ENCODE measurements at regions not wholly inside any gene's neighbourhood (a gene's known extent, or its start where the extent isn't known, plus 50 kb on each side); places are given as distances from the start of the nearest gene placed in this dataset.

DNA sequence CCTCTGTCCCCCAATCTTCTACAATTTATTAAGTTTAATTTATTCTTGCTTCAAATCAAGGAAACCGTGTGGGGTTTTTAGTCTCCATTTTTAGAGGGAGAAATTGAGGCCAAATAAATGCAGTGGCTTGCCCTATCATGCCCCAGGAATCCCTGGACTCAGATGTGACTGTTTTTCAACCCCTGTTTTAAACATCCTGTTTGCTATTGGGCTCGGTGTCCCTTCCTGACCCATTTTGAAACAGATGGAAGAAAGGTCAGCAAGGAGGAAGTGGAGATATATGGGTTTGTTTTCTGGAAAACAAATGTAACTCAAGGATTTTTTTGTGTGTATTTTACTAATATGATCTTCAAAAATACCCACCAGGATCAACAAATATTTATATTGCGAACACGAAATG, 84.7 kb downstream of the DACT1 start:
- POLR2A ChIA-PET, result no interaction called here
- ATAC-seq (no peak), DNase-seq (ENCODE audit: low spot score) (no peak)
- Mint-ChIP-seq H3K36me3 (no peaks in the 10 kb centered on the region), H3K4me3 (no peak overlapping the region), H3K9me3 (no peaks in the 10 kb centered on the region), H3K4me1 (no peaks in the 10 kb centered on the region), H3K27me3 (ENCODE audit: low read depth) (no peaks in the 10 kb centered on the region; the same call in 1 of the 2 replicates), H3K27ac (no peak overlapping the region)
- TF ChIP-seq, protein P1, sequence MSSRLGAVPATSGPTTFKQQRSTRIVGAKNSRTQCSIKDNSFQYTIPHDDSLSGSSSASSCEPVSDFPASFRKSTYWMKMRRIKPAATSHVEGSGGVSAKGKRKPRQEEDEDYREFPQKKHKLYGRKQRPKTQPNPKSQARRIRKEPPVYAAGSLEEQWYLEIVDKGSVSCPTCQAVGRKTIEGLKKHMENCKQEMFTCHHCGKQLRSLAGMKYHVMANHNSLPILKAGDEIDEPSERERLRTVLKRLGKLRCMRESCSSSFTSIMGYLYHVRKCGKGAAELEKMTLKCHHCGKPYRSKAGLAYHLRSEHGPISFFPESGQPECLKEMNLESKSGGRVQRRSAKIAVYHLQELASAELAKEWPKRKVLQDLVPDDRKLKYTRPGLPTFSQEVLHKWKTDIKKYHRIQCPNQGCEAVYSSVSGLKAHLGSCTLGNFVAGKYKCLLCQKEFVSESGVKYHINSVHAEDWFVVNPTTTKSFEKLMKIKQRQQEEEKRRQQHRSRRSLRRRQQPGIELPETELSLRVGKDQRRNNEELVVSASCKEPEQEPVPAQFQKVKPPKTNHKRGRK (CRISPR knock-in tag; IDR thresholded peaks at IDR 0.05; ENCODE audit: borderline replicate concordance), result no peak
- CTCF ChIA-PET, result no interaction called here

DNA sequence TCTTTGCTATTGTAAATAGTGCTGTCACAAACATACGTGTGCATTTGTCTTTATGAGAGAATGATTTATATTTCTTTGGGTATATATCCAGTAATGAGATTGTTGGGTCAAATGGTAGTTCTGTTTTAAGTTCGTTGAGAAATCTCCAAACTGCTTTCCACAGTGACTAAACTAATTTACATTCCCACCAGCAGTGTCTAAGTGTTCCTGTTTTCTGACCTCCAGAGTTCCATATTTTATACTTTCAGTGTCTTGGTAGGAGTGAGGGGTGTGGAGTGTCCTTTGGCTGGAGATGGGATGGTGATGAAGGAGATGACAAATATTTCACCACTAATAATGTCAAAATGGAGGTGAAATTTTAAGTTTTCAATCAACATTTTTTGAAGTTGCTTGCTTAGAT, 86.4 kb downstream of the DACT1 start:
- ChIA-PET POLR2A (no interaction called here), CTCF (no interaction called here)
- Mint-ChIP-seq H3K4me1 (no peaks in the 10 kb centered on the region), H3K27ac (no peak overlapping the region), H3K36me3 (no peaks in the 10 kb centered on the region), H3K9me3 (no peaks in the 10 kb centered on the region), H3K27me3 (ENCODE audit: low read depth) (no peaks in the 10 kb centered on the region; the same call in 1 of the 2 replicates), H3K4me3 (no peak overlapping the region)
- no peak for DNase-seq (ENCODE audit: low spot score)
- ATAC-seq, result no peak
- TF ChIP-seq, protein P2, sequence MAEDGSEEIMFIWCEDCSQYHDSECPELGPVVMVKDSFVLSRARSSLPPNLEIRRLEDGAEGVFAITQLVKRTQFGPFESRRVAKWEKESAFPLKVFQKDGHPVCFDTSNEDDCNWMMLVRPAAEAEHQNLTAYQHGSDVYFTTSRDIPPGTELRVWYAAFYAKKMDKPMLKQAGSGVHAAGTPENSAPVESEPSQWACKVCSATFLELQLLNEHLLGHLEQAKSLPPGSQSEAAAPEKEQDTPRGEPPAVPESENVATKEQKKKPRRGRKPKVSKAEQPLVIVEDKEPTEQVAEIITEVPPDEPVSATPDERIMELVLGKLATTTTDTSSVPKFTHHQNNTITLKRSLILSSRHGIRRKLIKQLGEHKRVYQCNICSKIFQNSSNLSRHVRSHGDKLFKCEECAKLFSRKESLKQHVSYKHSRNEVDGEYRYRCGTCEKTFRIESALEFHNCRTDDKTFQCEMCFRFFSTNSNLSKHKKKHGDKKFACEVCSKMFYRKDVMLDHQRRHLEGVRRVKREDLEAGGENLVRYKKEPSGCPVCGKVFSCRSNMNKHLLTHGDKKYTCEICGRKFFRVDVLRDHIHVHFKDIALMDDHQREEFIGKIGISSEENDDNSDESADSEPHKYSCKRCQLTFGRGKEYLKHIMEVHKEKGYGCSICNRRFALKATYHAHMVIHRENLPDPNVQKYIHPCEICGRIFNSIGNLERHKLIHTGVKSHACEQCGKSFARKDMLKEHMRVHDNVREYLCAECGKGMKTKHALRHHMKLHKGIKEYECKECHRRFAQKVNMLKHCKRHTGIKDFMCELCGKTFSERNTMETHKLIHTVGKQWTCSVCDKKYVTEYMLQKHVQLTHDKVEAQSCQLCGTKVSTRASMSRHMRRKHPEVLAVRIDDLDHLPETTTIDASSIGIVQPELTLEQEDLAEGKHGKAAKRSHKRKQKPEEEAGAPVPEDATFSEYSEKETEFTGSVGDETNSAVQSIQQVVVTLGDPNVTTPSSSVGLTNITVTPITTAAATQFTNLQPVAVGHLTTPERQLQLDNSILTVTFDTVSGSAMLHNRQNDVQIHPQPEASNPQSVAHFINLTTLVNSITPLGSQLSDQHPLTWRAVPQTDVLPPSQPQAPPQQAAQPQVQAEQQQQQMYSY (CRISPR knock-in tag; IDR thresholded peaks at IDR 0.05), result no peak
- TF ChIP-seq JAZF1 (CRISPR knock-in tag; IDR thresholded peaks at IDR 0.05), result no peak
- no peak for TF ChIP-seq ZNF121 (CRISPR knock-in tag; IDR thresholded peaks at IDR 0.05)
- TF ChIP-seq, protein P3, sequence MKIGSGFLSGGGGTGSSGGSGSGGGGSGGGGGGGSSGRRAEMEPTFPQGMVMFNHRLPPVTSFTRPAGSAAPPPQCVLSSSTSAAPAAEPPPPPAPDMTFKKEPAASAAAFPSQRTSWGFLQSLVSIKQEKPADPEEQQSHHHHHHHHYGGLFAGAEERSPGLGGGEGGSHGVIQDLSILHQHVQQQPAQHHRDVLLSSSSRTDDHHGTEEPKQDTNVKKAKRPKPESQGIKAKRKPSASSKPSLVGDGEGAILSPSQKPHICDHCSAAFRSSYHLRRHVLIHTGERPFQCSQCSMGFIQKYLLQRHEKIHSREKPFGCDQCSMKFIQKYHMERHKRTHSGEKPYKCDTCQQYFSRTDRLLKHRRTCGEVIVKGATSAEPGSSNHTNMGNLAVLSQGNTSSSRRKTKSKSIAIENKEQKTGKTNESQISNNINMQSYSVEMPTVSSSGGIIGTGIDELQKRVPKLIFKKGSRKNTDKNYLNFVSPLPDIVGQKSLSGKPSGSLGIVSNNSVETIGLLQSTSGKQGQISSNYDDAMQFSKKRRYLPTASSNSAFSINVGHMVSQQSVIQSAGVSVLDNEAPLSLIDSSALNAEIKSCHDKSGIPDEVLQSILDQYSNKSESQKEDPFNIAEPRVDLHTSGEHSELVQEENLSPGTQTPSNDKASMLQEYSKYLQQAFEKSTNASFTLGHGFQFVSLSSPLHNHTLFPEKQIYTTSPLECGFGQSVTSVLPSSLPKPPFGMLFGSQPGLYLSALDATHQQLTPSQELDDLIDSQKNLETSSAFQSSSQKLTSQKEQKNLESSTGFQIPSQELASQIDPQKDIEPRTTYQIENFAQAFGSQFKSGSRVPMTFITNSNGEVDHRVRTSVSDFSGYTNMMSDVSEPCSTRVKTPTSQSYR (CRISPR knock-in tag; IDR thresholded peaks at IDR 0.05), result no peak
- TF ChIP-seq, protein P4, sequence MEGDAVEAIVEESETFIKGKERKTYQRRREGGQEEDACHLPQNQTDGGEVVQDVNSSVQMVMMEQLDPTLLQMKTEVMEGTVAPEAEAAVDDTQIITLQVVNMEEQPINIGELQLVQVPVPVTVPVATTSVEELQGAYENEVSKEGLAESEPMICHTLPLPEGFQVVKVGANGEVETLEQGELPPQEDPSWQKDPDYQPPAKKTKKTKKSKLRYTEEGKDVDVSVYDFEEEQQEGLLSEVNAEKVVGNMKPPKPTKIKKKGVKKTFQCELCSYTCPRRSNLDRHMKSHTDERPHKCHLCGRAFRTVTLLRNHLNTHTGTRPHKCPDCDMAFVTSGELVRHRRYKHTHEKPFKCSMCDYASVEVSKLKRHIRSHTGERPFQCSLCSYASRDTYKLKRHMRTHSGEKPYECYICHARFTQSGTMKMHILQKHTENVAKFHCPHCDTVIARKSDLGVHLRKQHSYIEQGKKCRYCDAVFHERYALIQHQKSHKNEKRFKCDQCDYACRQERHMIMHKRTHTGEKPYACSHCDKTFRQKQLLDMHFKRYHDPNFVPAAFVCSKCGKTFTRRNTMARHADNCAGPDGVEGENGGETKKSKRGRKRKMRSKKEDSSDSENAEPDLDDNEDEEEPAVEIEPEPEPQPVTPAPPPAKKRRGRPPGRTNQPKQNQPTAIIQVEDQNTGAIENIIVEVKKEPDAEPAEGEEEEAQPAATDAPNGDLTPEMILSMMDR (IDR thresholded peaks at IDR 0.05), result no peak
- no peak for TF ChIP-seq SP1 (CRISPR knock-in tag; conservative IDR thresholded peaks at IDR 0.05)
- no peak for TF ChIP-seq GABPB1 (CRISPR knock-in tag; IDR thresholded peaks at IDR 0.05)
- TF ChIP-seq IRF2 (CRISPR knock-in tag; IDR thresholded peaks at IDR 0.05; ENCODE audit: borderline replicate concordance, low read depth), result no peak
- TF ChIP-seq ESRRA (CRISPR knock-in tag; IDR thresholded peaks at IDR 0.05; ENCODE audit: borderline replicate concordance), result no peak
- no peak for TF ChIP-seq SMAD3 (CRISPR knock-in tag; IDR thresholded peaks at IDR 0.05; ENCODE audit: borderline replicate concordance)

DNA sequence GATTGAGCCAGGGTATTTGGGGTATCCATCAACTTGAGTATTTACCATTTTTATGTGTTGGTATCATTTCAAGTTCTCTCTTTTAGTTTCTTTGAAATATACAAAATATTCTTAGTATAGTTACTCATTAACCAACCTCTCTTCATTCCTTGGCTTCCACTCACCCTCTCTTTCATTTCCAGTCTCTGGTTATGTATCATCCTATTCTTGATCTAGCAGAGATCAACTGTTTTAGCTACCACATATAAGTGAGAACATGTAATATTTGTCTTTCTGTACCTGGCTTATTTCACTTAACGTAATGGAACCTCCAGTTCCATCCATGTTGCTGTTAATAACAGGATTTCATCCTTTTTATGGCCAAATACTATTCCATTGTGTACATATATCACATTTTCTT, 86.9 kb downstream of the DACT1 start:
- H3K36me3 Mint-ChIP-seq, result no peaks in the 10 kb centered on the region
- no peak for TF ChIP-seq FOXK1 (CRISPR knock-in tag; IDR thresholded peaks at IDR 0.05)
- TF ChIP-seq, protein P1 (CRISPR knock-in tag; IDR thresholded peaks at IDR 0.05; ENCODE audit: borderline replicate concordance), result no peak
- TF ChIP-seq CBFB (CRISPR knock-in tag; IDR thresholded peaks at IDR 0.05; ENCODE audit: low read depth), result no peak
- TF ChIP-seq TP53 (CRISPR knock-in tag; IDR thresholded peaks at IDR 0.05), result no peak
- TF ChIP-seq, protein P5, sequence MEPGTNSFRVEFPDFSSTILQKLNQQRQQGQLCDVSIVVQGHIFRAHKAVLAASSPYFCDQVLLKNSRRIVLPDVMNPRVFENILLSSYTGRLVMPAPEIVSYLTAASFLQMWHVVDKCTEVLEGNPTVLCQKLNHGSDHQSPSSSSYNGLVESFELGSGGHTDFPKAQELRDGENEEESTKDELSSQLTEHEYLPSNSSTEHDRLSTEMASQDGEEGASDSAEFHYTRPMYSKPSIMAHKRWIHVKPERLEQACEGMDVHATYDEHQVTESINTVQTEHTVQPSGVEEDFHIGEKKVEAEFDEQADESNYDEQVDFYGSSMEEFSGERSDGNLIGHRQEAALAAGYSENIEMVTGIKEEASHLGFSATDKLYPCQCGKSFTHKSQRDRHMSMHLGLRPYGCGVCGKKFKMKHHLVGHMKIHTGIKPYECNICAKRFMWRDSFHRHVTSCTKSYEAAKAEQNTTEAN (CRISPR knock-in tag; IDR thresholded peaks at IDR 0.05), result no peak
- TF ChIP-seq, protein P6, sequence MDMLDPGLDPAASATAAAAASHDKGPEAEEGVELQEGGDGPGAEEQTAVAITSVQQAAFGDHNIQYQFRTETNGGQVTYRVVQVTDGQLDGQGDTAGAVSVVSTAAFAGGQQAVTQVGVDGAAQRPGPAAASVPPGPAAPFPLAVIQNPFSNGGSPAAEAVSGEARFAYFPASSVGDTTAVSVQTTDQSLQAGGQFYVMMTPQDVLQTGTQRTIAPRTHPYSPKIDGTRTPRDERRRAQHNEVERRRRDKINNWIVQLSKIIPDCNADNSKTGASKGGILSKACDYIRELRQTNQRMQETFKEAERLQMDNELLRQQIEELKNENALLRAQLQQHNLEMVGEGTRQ (CRISPR knock-in tag; IDR thresholded peaks at IDR 0.05), result no peak
- ChIA-PET CTCF (no interaction called here), POLR2A (no interaction called here)
- no peak overlapping the region for H3K4me3 Mint-ChIP-seq
- H3K27me3 Mint-ChIP-seq (ENCODE audit: low read depth), result no peaks in the 10 kb centered on the region; the same call in 1 of the 2 replicates
- no peak overlapping the region for H3K27ac Mint-ChIP-seq
- H3K4me1 Mint-ChIP-seq, result no peaks in the 10 kb centered on the region
- DNase-seq (ENCODE audit: low spot score), result no peak
- no peak for ATAC-seq
- H3K9me3 Mint-ChIP-seq, result no peaks in the 10 kb centered on the region
